NAMALWA (cell line): ENCODE measurements at regions not wholly inside any gene's neighbourhood (a gene's known extent, or its start where the extent isn't known, plus 50 kb on each side); places are given as distances from the start of the nearest gene placed in this dataset.

ENCODE experiments used
- DNase-seq: peaks from one replicate; pipeline ENCODE4 v3.0.0-alpha.2; 2015; ENCODE audit warnings: low spot score

GRCh38 chr13:84077271-84077670 is 195.0 kb upstream of the SLITRK1 start:
- no peak for DNase-seq

GRCh38 chr13:84076280-84076679 is 194.0 kb upstream of the SLITRK1 start:
- DNase-seq: no peak

GRCh38 chr13:84050536-84050935 is 168.3 kb upstream of the SLITRK1 start:
- no peak for DNase-seq

GRCh38 chr13:84049443-84050219 is 167.4 kb upstream of the SLITRK1 start:
- no peak for DNase-seq

- no peak for DNase-seq
Observed at GRCh38 chr13:84044805-84045204, 162.5 kb upstream of the SLITRK1 start.

GRCh38 chr13:84038001-84038400 is 155.7 kb upstream of the SLITRK1 start:
- DNase-seq: no peak

GRCh38 chr13:84032116-84032515 is 149.8 kb upstream of the SLITRK1 start:
- no peak for DNase-seq

- DNase-seq: no peak
Observed at GRCh38 chr13:84031120-84031519, 148.8 kb upstream of the SLITRK1 start.

- no peak for DNase-seq
Observed at GRCh38 chr13:84029396-84029795, 147.1 kb upstream of the SLITRK1 start.

GRCh38 chr13:84025824-84026223 is 143.6 kb upstream of the SLITRK1 start:
- no peak for DNase-seq

- no peak for DNase-seq
Observed at GRCh38 chr13:83996415-83996814, 114.1 kb upstream of the SLITRK1 start.

- no peak for DNase-seq
Observed at GRCh38 chr13:83995930-83996329, 113.7 kb upstream of the SLITRK1 start.

- DNase-seq: no peak
Observed at GRCh38 chr13:83992566-83993358, 110.5 kb upstream of the SLITRK1 start.

GRCh38 chr13:83987394-83987793 is 105.1 kb upstream of the SLITRK1 start:
- DNase-seq: no peak

- no peak for DNase-seq
Observed at GRCh38 chr13:83984793-83985192, 102.5 kb upstream of the SLITRK1 start.

- no peak for DNase-seq
Observed at GRCh38 chr13:83980331-83980730, 98.1 kb upstream of the SLITRK1 start.

- DNase-seq: no peak
Observed at GRCh38 chr13:83975655-83976165, 93.4 kb upstream of the SLITRK1 start.

GRCh38 chr13:83958531-83958930 is 76.3 kb upstream of the SLITRK1 start:
- no peak for DNase-seq

- DNase-seq: no peak
Observed at GRCh38 chr13:83955011-83955410, 72.7 kb upstream of the SLITRK1 start.

GRCh38 chr13:83953916-83954315 is 71.6 kb upstream of the SLITRK1 start:
- no peak for DNase-seq

- no peak for DNase-seq
Observed at GRCh38 chr13:83950293-83950692, 68.0 kb upstream of the SLITRK1 start.

GRCh38 chr13:83943530-83944279 is 61.4 kb upstream of the SLITRK1 start:
- DNase-seq: no peak
